OCI-LY7 (cell line): ENCODE measurements at regions not wholly inside any gene's neighbourhood (a gene's known extent, or its start where the extent isn't known, plus 50 kb on each side); places are given as distances from the start of the nearest gene placed in this dataset.

ENCODE experiments used
- BruUV-seq: library from RNA; stranded (reverse); fragments of 400-500 nt; replicated peaks from 2 replicates; lab custom pipeline; 2021; lab: Mats Ljungman, UMichigan
- CTCF ChIA-PET: fragments of 300-600 bp; sonication (Branson Sonifier 250); formaldehyde crosslinking; loops from one replicate; lab custom pipeline; 2022; ENCODE audit warnings: antibody characterized with exemption; ENCODE audit not compliant: unreplicated experiment; lab: Charles Lee
- POLR2A ChIA-PET: fragments of 300-600 bp; sonication (Branson Sonifier 250); formaldehyde crosslinking; loops from one replicate; lab custom pipeline; 2022; ENCODE audit warnings: antibody characterized with exemption; lab: Charles Lee
- DNase-seq: peaks from one replicate; pipeline ENCODE4 v3.0.0-alpha.2; 2015; ENCODE audit warnings: low spot score
- H2AFZ ChIP-seq: fragments of 200-600 bp; sonication (generic), shearing (Covaris generic); 2 replicates; pipeline ENCODE4 v1.6.1; 2014; ENCODE audit warnings: mild to moderate bottlenecking, antibody characterized with exemption, low read length, moderate library complexity
- H3K27ac ChIP-seq: fragments of 200-600 bp; sonication (generic); 2 replicates; pipeline ENCODE4 v1.5.1; 2014; ENCODE audit warnings: mixed run types, low read depth, mild to moderate bottlenecking, moderate library complexity, low read length, inconsistent platforms; ENCODE audit not compliant: poor library complexity, severe bottlenecking
- H3K36me3 ChIP-seq: fragments of 200-600 bp; sonication (generic); 2 replicates; pipeline ENCODE4 v1.6.1; 2014; ENCODE audit warnings: mild to moderate bottlenecking, antibody characterized with exemption, low read length, moderate library complexity, mixed read lengths; ENCODE audit not compliant: insufficient read depth
- H3K4me1 ChIP-seq: fragments of 200-600 bp; sonication (generic); 2 replicates; pipeline ENCODE4 v1.5.1; 2014; ENCODE audit warnings: mild to moderate bottlenecking, low read length; ENCODE audit not compliant: insufficient read depth, poor library complexity, severe bottlenecking
- H3K4me2 ChIP-seq: fragments of 200-600 bp; sonication (generic); 2 replicates; pipeline ENCODE4 v1.6.1; 2014; ENCODE audit warnings: mild to moderate bottlenecking, low read length
- H3K4me3 ChIP-seq: fragments of 200-600 bp; sonication (generic); 2 replicates; pipeline ENCODE4 v1.5.1; 2014; ENCODE audit warnings: mild to moderate bottlenecking, low read depth, low read length; ENCODE audit not compliant: poor library complexity, severe bottlenecking
- H3K79me2 ChIP-seq: fragments of 200-600 bp; sonication (generic); 2 replicates; pipeline ENCODE4 v1.6.1; 2016; ENCODE audit warnings: low read depth, mild to moderate bottlenecking, low read length, moderate library complexity, mixed read lengths; ENCODE audit not compliant: insufficient read depth
- H3K9me2 ChIP-seq: fragments of 200-600 bp; sonication (generic); 2 replicates; pipeline ENCODE4 v1.6.1; 2016; ENCODE audit warnings: mild to moderate bottlenecking, low read length, mixed read lengths; ENCODE audit not compliant: insufficient read depth
- H3K9me3 ChIP-seq: fragments of 200-600 bp; sonication (generic); 2 replicates; pipeline ENCODE4 v1.6.1; 2014; ENCODE audit warnings: mild to moderate bottlenecking, mixed run types, low read length, mixed read lengths
- H4K20me1 ChIP-seq: fragments of 200-600 bp; sonication (generic); 2 replicates; pipeline ENCODE4 v1.6.1; 2014; ENCODE audit warnings: mild to moderate bottlenecking, antibody characterized with exemption, low read length, moderate library complexity, mixed read lengths; ENCODE audit not compliant: insufficient read depth
- CTCF ChIP-seq: fragments of 200-600 bp; sonication (generic); conservative IDR thresholded peaks from 2 replicates; pipeline ENCODE4 v1.5.1; 2014; ENCODE audit warnings: mild to moderate bottlenecking, antibody characterized with exemption, low read length, moderate library complexity, mixed read lengths
- EZH2phosphoT487 ChIP-seq: fragments of 200-600 bp; sonication (generic); IDR thresholded peaks from 2 replicates; pipeline ENCODE4 v1.6.1; 2018; ENCODE audit warnings: low read depth, borderline replicate concordance, mild to moderate bottlenecking, mixed run types, antibody characterized with exemption, low read length, moderate library complexity, mixed read lengths
- intact Hi-C: fragments of 100-400 bp; cut with micrococcal nuclease; formaldehyde crosslinking; loops from one replicate; pipeline ENCODE4 v1.10.0; 2022; ENCODE audit not compliant: unreplicated experiment

- Histone ChIP-seq H3K4me3 (no peak overlapping the region), H3K36me3 (no peaks in the 10 kb centered on the region), H3K4me2 (no peak overlapping the region), H2AFZ (no peak overlapping the region), H3K9me3 (no peaks in the 10 kb centered on the region), H3K4me1 (no peaks in the 10 kb centered on the region), H3K79me2 (no peaks in the 10 kb centered on the region), H3K9me2 (no peaks in the 10 kb centered on the region), H4K20me1 (no peaks in the 10 kb centered on the region), H3K27ac (no peak overlapping the region)
- CTCF ChIA-PET: no interaction called here
- intact Hi-C loops: no loop called here
- POLR2A ChIA-PET: no interaction called here
- no peak for DNase-seq
- no peak for TF ChIP-seq EZH2phosphoT487
- no peak for TF ChIP-seq CTCF
- no TSS peak for BruUV-seq
Observed at GRCh38 chr18:71022389-71022788, 733.5 kb downstream of the SOCS6 start.

- no TSS peak for BruUV-seq
- no peak for TF ChIP-seq CTCF
- TF ChIP-seq EZH2phosphoT487: no peak
- H4K20me1 ChIP-seq: no peaks in the 10 kb centered on the region
- no peaks in the 10 kb centered on the region for H3K36me3 ChIP-seq
- no peaks in the 10 kb centered on the region for H3K9me3 ChIP-seq
- DNase-seq: no peak
- no peaks in the 10 kb centered on the region for H3K4me1 ChIP-seq
- H3K4me3 ChIP-seq: no peak overlapping the region
- H3K27ac ChIP-seq: no peak overlapping the region
- POLR2A ChIA-PET: no interaction called here
- no peak overlapping the region for H3K4me2 ChIP-seq
- no peaks in the 10 kb centered on the region for H3K9me2 ChIP-seq
- H2AFZ ChIP-seq: no peak overlapping the region
- intact Hi-C loops: no loop called here
- CTCF ChIA-PET: no interaction called here
- no peaks in the 10 kb centered on the region for H3K79me2 ChIP-seq
Observed at GRCh38 chr18:71021030-71021362, 732.2 kb downstream of the SOCS6 start.

- Histone ChIP-seq H3K36me3 (no peaks in the 10 kb centered on the region), H3K9me2 (no peaks in the 10 kb centered on the region), H3K4me2 (no peak overlapping the region), H3K79me2 (no peaks in the 10 kb centered on the region), H3K9me3 (no peaks in the 10 kb centered on the region), H3K4me3 (no peak overlapping the region), H2AFZ (no peak overlapping the region), H3K27ac (no peak overlapping the region), H4K20me1 (no peaks in the 10 kb centered on the region), H3K4me1 (no peaks in the 10 kb centered on the region)
- DNase-seq: no peak
- CTCF ChIA-PET: no interaction called here
- BruUV-seq: no TSS peak
- TF ChIP-seq EZH2phosphoT487: no peak
- intact Hi-C loops: no loop called here
- POLR2A ChIA-PET: no interaction called here
Observed at GRCh38 chr18:71020342-71021029, 731.6 kb downstream of the SOCS6 start.
